GM12892 (cell line): ENCODE measurements at regions not wholly inside any gene's neighbourhood (a gene's known extent, or its start where the extent isn't known, plus 50 kb on each side); places are given as distances from the start of the nearest gene placed in this dataset.

Experiments
- POLR2A ChIP-seq: IDR thresholded peaks from 2 replicates; pipeline ENCODE4 v1.6.1; 2011; ENCODE audit warnings: low read depth, low read length, control low read depth
- POLR2AphosphoS5 ChIP-seq: IDR thresholded peaks from 2 replicates; pipeline ENCODE4 v1.6.1; 2011; ENCODE audit warnings: low read depth, low read length, control low read depth
- TAF1 ChIP-seq: IDR thresholded peaks from 2 replicates; pipeline ENCODE4 v1.6.1; 2011; ENCODE audit warnings: low read depth, mild to moderate bottlenecking, control low read depth, low read length, borderline replicate concordance

- no peak for TF ChIP-seq POLR2A
- no peak for TF ChIP-seq POLR2AphosphoS5
- no peak for TF ChIP-seq TAF1
Observed at GRCh38 chr10:78717200-78717599, 351.6 kb upstream of the ZMIZ1 start.
